ENCODE measurements at regions not wholly inside any gene's neighbourhood (a gene's known extent, or its start where the extent isn't known, plus 50 kb on each side); places are given as distances from the start of the nearest gene placed in this dataset.

DNA sequence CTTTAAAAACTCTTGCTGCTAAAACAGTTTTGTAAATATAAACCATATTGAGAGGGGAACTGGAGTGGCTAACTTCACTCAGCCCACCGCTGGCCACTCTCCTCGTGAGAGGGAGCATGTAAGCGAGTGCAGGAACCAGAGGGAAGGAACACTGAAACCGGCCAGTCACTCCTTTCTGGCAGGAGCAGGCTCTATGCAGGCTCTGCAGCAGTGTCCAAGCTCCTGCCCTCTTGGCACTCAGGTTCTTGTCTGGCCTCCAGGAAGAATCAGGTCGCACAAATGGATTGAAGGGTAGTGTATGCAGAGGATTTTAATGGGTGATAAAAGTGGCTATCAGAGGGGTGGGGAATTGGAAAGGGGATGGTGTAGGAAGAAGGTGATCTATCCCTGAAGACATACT lies 157.7 kb downstream of the TMX3 start:
- H3K27ac ChIP-seq: no peak overlapping the region
- no peak for TF ChIP-seq ZFX (IDR thresholded peaks at IDR 0.05; ENCODE audit: borderline replicate concordance)
- TF ChIP-seq, protein P1, sequence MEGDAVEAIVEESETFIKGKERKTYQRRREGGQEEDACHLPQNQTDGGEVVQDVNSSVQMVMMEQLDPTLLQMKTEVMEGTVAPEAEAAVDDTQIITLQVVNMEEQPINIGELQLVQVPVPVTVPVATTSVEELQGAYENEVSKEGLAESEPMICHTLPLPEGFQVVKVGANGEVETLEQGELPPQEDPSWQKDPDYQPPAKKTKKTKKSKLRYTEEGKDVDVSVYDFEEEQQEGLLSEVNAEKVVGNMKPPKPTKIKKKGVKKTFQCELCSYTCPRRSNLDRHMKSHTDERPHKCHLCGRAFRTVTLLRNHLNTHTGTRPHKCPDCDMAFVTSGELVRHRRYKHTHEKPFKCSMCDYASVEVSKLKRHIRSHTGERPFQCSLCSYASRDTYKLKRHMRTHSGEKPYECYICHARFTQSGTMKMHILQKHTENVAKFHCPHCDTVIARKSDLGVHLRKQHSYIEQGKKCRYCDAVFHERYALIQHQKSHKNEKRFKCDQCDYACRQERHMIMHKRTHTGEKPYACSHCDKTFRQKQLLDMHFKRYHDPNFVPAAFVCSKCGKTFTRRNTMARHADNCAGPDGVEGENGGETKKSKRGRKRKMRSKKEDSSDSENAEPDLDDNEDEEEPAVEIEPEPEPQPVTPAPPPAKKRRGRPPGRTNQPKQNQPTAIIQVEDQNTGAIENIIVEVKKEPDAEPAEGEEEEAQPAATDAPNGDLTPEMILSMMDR (IDR thresholded peaks at IDR 0.05): no peak

DNA sequence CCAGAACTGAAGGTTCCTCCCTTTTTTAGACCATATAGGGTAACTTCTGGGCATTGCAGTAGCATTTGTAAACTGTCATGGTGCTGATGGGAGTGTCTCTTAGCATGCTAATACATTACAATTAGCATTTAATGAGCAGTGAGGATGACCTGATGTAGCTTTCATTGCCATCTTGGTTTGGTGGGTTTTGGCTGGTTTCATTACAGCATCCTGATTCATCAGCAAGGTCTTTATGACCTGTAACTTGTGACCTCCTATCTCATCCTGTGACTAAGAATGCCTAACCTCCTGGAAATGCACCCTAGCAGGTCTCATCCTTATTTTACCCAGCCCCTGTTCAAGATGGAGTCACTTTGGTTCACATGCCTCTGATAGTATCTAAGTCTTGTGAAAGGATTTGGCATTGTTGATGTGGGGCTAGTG lies 159.0 kb downstream of the TMX3 start:
- H3K27ac ChIP-seq: no peak overlapping the region
- TF ChIP-seq, protein P1 (IDR thresholded peaks at IDR 0.05): no peak
- TF ChIP-seq ZFX (IDR thresholded peaks at IDR 0.05; ENCODE audit: borderline replicate concordance): no peak

DNA sequence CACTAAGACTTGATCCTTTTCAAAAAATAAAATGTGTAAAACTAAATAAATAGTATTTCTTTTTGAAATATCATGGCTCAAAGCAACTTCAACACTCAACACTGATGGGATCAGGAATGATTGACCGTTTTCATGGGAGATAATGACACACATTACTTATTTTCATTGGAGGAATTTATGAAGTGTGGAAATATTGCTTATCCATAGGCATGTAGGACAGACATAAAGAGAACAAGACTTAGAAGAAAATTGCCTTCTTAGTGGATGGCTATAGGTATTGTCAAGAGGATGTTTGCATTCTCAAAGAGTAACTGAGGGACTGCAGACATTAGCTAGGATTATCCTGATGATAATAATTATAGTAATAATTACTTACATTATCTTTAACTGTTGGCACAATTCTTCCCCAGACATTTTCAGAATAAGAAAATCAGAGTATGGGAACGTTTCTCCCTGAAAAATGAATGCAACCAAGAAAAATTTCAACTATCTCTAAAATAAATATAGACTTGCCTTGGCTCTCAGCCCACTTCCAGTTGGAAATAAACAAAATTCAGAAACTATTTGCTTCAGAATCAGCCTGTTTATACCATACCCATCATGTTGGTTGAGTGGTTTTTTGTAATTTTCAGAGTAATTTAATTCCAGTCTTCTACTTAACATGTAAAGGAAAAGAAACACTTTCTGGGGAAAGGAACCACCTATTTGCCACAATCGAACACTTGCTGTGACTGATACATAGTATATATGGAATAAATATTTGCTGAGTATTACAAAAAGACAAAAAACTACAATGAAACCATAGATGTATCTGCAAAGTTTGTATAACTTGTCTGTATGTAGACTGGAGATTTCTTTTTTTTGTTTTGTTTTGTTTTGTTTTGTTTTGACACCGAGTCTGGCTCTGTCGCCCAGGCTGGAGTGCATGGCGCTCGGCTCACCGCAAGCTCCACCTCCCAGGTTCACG lies 165.7 kb downstream of the TMX3 start:
- no peak overlapping the region for H3K27ac ChIP-seq
- TF ChIP-seq ZFX (IDR thresholded peaks at IDR 0.05; ENCODE audit: borderline replicate concordance): no peak
- TF ChIP-seq, protein P1 (IDR thresholded peaks at IDR 0.05): no peak

DNA sequence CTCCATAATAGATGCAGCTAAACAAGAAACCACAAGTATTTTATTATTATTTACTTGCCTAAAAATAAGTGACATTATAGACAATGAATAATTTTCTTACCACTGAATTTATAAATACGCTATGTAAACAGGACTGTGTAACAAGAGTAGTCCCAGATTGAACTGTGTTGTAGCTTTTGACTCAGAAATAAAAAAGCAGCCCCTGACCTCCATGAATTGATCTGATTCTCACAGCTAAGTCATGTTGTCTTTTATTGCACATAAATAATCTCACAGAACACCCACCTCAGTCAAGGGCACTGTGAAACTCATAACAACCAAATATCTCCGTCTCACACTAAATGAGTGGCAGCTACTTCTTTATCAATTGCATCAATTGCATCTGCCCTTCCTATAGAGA lies 171.6 kb downstream of the TMX3 start:
- TF ChIP-seq, protein P1 (IDR thresholded peaks at IDR 0.05): no peak
- TF ChIP-seq ZFX (IDR thresholded peaks at IDR 0.05; ENCODE audit: borderline replicate concordance): no peak

DNA sequence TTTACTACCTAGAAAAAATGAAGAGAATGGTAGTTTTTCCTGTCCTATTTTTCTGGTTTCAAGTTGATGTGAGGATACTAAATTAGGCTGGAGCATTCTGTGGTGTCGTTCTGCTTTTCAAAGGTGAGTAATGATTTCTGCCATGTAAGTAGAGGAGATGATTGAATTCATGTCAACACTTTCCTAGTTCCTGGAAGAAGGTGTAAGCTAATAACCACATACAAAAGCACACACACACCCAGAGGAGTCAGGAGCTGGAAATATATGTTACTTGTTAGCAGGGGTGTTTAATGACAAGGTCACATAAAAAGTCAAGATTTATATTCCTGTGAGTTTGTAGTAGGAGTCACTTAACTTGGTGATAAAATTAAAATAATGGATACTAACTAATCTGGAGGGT lies 172.1 kb downstream of the TMX3 start:
- no peak overlapping the region for H3K27ac ChIP-seq
- TF ChIP-seq, protein P1 (IDR thresholded peaks at IDR 0.05): no peak
- TF ChIP-seq ZFX (IDR thresholded peaks at IDR 0.05; ENCODE audit: borderline replicate concordance): no peak

More for the DNA sequence above, 171.6 kb downstream of the TMX3 start:
- H3K27ac ChIP-seq: no peak overlapping the region

DNA sequence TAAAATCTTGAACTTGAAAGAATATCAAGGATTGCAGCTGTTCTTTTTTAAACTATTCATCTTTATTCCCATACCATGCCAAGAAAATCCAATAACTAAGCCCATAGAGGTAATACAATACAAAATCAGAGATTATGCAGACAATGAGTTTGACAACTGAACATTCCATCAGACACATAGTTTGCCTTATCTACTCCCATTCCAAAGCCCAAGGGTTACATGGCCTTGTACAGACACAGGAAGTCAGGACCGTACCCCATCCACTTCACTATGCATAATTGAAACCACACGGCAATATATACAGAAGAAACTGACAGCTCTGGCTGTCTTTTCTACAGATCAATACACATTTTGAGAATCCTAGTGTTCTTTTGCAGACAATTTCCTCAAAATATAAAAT lies 181.3 kb downstream of the TMX3 start:
- TF ChIP-seq, protein P1 (IDR thresholded peaks at IDR 0.05): no peak
- no peak for TF ChIP-seq ZFX (IDR thresholded peaks at IDR 0.05; ENCODE audit: borderline replicate concordance)
- no peak overlapping the region for H3K27ac ChIP-seq

DNA sequence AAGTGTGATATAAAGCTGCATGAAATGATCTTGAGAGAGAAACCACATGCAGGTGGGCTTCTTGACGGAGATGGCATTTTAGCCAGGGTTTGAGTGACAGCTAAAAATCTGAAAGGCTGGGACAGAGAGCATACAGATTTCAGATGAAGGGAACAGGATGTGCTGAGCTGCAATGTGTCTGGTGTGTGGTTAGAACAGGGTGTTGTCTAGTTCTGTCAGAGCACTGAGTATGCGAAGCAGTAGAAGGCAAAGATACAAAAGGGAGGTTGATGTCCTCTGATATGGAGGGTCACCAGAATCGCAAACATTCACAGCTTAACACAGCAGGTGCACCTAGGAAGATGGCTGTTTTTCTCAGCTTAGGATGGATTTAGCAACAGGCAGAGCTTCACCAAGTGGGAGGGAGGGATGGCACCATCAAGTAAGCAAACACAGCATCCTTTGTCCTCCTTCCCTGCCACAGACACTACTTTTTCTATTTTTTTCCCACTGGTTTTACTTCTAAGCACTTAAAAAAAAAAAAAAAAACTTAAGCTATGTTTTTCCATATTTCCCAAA lies 182.5 kb downstream of the TMX3 start:
- no peak overlapping the region for H3K27ac ChIP-seq
- TF ChIP-seq, protein P1 (IDR thresholded peaks at IDR 0.05): no peak
- TF ChIP-seq ZFX (IDR thresholded peaks at IDR 0.05; ENCODE audit: borderline replicate concordance): no peak
